Endothelial cell of umbilical vein (primary cell): ENCODE measurements at regions not wholly inside any gene's neighbourhood (a gene's known extent, or its start where the extent isn't known, plus 50 kb on each side); places are given as distances from the start of the nearest gene placed in this dataset.

Source experiments
- BruUV-seq: library from RNA; stranded (reverse); fragments of 400-500 nt; replicated peaks from 2 replicates; lab custom pipeline; 2021; lab: Mats Ljungman, UMichigan
- CTCF ChIA-PET: fragments of 300-600, 350-600 bp; sonication (Branson Sonifier 250); formaldehyde crosslinking; loops from one replicate; lab custom pipeline; 2021; ENCODE audit warnings: antibody characterized with exemption, inconsistent platforms; lab: Charles Lee
- POLR2A ChIA-PET: fragments of 300-600, 350-600 bp; sonication (Branson Sonifier 250); formaldehyde crosslinking; loops from one replicate; lab custom pipeline; 2021; ENCODE audit warnings: antibody characterized with exemption, inconsistent platforms; lab: Charles Lee
- DNase-seq: peaks from one replicate; pipeline ENCODE4 v3.0.0-alpha.2; 2011; ENCODE audit warnings: low read depth, low spot score
- FAIRE-seq: peaks from 2 replicates; lab custom pipeline; 2011; peaks lifted over from hg19 to GRCh38; lab: Jason Lieb, UNC
- H2AFZ ChIP-seq: 2 replicates; pipeline ENCODE4 v1.6.0; 2012; ENCODE audit warnings: low read depth, low read length, control low read depth, inconsistent platforms
- H3K27ac ChIP-seq: 2 replicates; pipeline ENCODE4 v1.5.1; 2011; ENCODE audit warnings: low read depth, mild to moderate bottlenecking, control low read depth, low read length, moderate library complexity; ENCODE audit not compliant: insufficient read depth
- H3K27me3 ChIP-seq, 2 experiments: 2 replicates each; pipeline versions ENCODE4 v1.6.0 to v1.6.1; 2011; ENCODE audit warnings: low read length in 2 of 2, mixed read lengths in 1 of 2; ENCODE audit not compliant: control insufficient read depth in 2 of 2, insufficient read depth in 2 of 2
- H3K36me3 ChIP-seq, 2 experiments: 2 replicates in 1 of 2; 3 replicates in 1 of 2; pipeline ENCODE4 v1.5.1; 2011; ENCODE audit warnings: low read length in 2 of 2, mild to moderate bottlenecking in 1 of 2, moderate library complexity in 1 of 2; ENCODE audit not compliant: control insufficient read depth in 2 of 2, insufficient read depth in 2 of 2; ENCODE audit errors: extremely low read depth in 1 of 2
- H3K4me1 ChIP-seq: 3 replicates; pipeline ENCODE4 v1.5.1; 2011; ENCODE audit warnings: mild to moderate bottlenecking, low read length; ENCODE audit not compliant: control insufficient read depth, insufficient read depth; ENCODE audit errors: extremely low read depth
- H3K4me2 ChIP-seq: 2 replicates; pipeline ENCODE4 v1.6.1; 2011; ENCODE audit warnings: low read length, control low read depth, mixed read lengths; ENCODE audit not compliant: insufficient read depth
- H3K4me3 ChIP-seq, 3 experiments: fragments of 200-600 bp in 1 of 3; sonication (generic), shearing (Covaris generic) in 1 of 3; replicated peaks in 1 of 3; 2 replicates each; pipeline ENCODE4 v1.5.1; 2011 to 2016; ENCODE audit warnings: control low read depth in 3 of 3, low read length in 3 of 3, mild to moderate bottlenecking in 2 of 3, inconsistent platforms in 1 of 3, low read depth in 1 of 3, moderate library complexity in 1 of 3; ENCODE audit not compliant: insufficient read depth in 1 of 3
- H3K79me2 ChIP-seq: 2 replicates; pipeline ENCODE4 v1.6.0; 2012; ENCODE audit warnings: low read length, inconsistent platforms; ENCODE audit not compliant: control insufficient read depth, insufficient read depth
- H3K9ac ChIP-seq: replicated peaks from 2 replicates; pipeline ENCODE3; 2011; ENCODE audit warnings: low read length, control low read depth; ENCODE audit not compliant: insufficient read depth; ENCODE audit errors: extremely low read depth
- H3K9me1 ChIP-seq: replicated peaks from 3 replicates; pipeline ENCODE4 v1.6.0; 2011; ENCODE audit warnings: mild to moderate bottlenecking, low read length; ENCODE audit not compliant: control insufficient read depth, insufficient read depth; ENCODE audit errors: extremely low read depth
- H3K9me3 ChIP-seq: replicated peaks from 2 replicates; pipeline ENCODE4 v1.5.1; 2012; ENCODE audit warnings: low read length, inconsistent platforms; ENCODE audit not compliant: control insufficient read depth, insufficient read depth
- H4K20me1 ChIP-seq: replicated peaks from 2 replicates; pipeline ENCODE3; 2011; ENCODE audit warnings: mild to moderate bottlenecking, low read length; ENCODE audit not compliant: control insufficient read depth, insufficient read depth; ENCODE audit errors: extremely low read depth
- CTCF ChIP-seq, 2 donors: IDR thresholded peaks; 1 replicate in 1 of 2; 2 replicates in 1 of 2; pipeline ENCODE4 v1.5.1; 2011; ENCODE audit warnings: low read length in 2 of 2, mild to moderate bottlenecking in 2 of 2, moderate library complexity in 2 of 2, control low read depth in 1 of 2, inconsistent platforms in 1 of 2, low read depth in 1 of 2; ENCODE audit not compliant: insufficient read depth in 1 of 2; ENCODE audit errors: extremely low read depth in 1 of 2
- EZH2 ChIP-seq: IDR thresholded peaks from 2 replicates; pipeline ENCODE4 v1.6.1; 2012; ENCODE audit warnings: borderline replicate concordance, low read depth, mild to moderate bottlenecking, moderate library complexity, low read length, inconsistent platforms; ENCODE audit not compliant: severe bottlenecking
- FOS ChIP-seq: IDR thresholded peaks from 2 replicates; pipeline ENCODE4 v1.6.1; 2011; ENCODE audit warnings: mild to moderate bottlenecking, low read length, moderate library complexity, borderline replicate concordance; ENCODE audit not compliant: insufficient read depth
- GATA2 ChIP-seq: IDR thresholded peaks from 2 replicates; pipeline ENCODE4 v1.7.0; 2011; ENCODE audit warnings: low read depth, mild to moderate bottlenecking, moderate library complexity, mixed read lengths, low read length; ENCODE audit not compliant: insufficient read length, insufficient read depth
- JUN ChIP-seq: IDR thresholded peaks from 2 replicates; pipeline ENCODE4 v1.6.1; 2011; ENCODE audit warnings: borderline replicate concordance, low read depth; ENCODE audit not compliant: insufficient read length, insufficient read depth
- MAX ChIP-seq: IDR thresholded peaks from 2 replicates; pipeline ENCODE4 v1.6.1; 2011; ENCODE audit not compliant: insufficient read depth, insufficient read length
- MYC ChIP-seq: IDR thresholded peaks from one replicate; pipeline ENCODE4 v1.6.1; 2011; ENCODE audit warnings: mild to moderate bottlenecking, low read depth, low read length
- POLR2A ChIP-seq: IDR thresholded peaks from 2 replicates; pipeline ENCODE4 v1.6.1; 2012; ENCODE audit warnings: low read depth, mild to moderate bottlenecking, control low read depth, low read length
- POLR2AphosphoS5 ChIP-seq: IDR thresholded peaks from 2 replicates; pipeline ENCODE4 v1.6.1; 2012; ENCODE audit warnings: low read depth, mild to moderate bottlenecking, control low read depth, low read length, moderate library complexity; ENCODE audit not compliant: insufficient read depth
- dilution Hi-C: fragments of 300-500 bp; cut with MboI; formaldehyde crosslinking; loops from one replicate; pipeline ENCODE4 v1.15.0; 2019; ENCODE audit warnings: low sequenced_read_pairs; ENCODE audit not compliant: extremely low pct_ligation_motif_present
- intact Hi-C: fragments of 100-400 bp; cut with micrococcal nuclease; formaldehyde crosslinking; loops from one replicate; pipeline ENCODE4 v1.10.0; 2022

GRCh38 chr3:184488577-184488976 is 73.0 kb upstream of the EPHB3 start:
- intact Hi-C loops (no loop called here), dilution Hi-C loops (no loop called here)
- Histone ChIP-seq H3K9me3 (no peaks in the 10 kb centered on the region), H3K79me2 (no peaks in the 10 kb centered on the region), H3K4me1 (no peaks in the 10 kb centered on the region), H3K27me3 (peaks cover 37 to 55% of the 10 kb centered on the region in 2 experiments), H3K9ac (no peak overlapping the region), H3K27ac (no peak overlapping the region), H2AFZ (no peak overlapping the region), H3K9me1 (no peaks in the 10 kb centered on the region), H3K4me2 (no peak overlapping the region), H3K36me3 (no peaks in the 10 kb centered on the region), H3K4me3 (no peak overlapping the region), H4K20me1 (no peaks in the 10 kb centered on the region)
- CTCF ChIA-PET = interaction anchor here (1.5 kb wide), 1 partner anchor 25 kb away, joined by 4 read pairs; no protein-coding TSS in a partner anchor
- DNase-seq (no peak), FAIRE-seq (no peak)
- POLR2A ChIA-PET = no interaction called here
- TF ChIP-seq GATA2 (no peak), POLR2AphosphoS5 (no peak), MAX (no peak), CTCF (IDR thresholded peaks at IDR 0.05; ENCODE audit: extremely low read depth in 1 of 2, insufficient read depth in 1 of 2, low read depth in 1 of 2, low read length in 2 of 2) (no peak), EZH2 (no peak), MYC (no peak), POLR2A (no peak), JUN (no peak), FOS (no peak)
- no TSS peak for BruUV-seq
